ENCODE measurements at regions not wholly inside any gene's neighbourhood (a gene's known extent, or its start where the extent isn't known, plus 50 kb on each side); places are given as distances from the start of the nearest gene placed in this dataset.
"Not testable (repeated sequence)": the region's sequence is repeated elsewhere in the genome, so short reads cannot be mapped to it uniquely, and the experiment has no call there.

- Histone ChIP-seq H3K4me3 (ENCODE audit: low read length) (no peak overlapping the region), H4K20me1 (ENCODE audit: insufficient read depth, low read length) (no peaks in the 10 kb centered on the region), H3K4me2 (ENCODE audit: low read depth, low read length) (no peak overlapping the region), H3K79me2 (ENCODE audit: low read length) (no peaks in the 10 kb centered on the region), H3F3A (ENCODE audit: insufficient read depth, low read length) (no peaks in the 10 kb centered on the region), H2AFZ (ENCODE audit: low read length) (no peak overlapping the region), H3K4me1 (ENCODE audit: low read length) (0 out of 2 replicates have a peak, but pooled peaks cover 2% of the 10 kb centered on the region), H3K9ac (ENCODE audit: low read length) (no peak overlapping the region), H3K27ac (ENCODE audit: low read length) (no peak overlapping the region), H3K36me3 (replicated peaks; ENCODE audit: insufficient read depth, low read length) (no peaks in the 10 kb centered on the region), H3K9me2 (replicated peaks; ENCODE audit: insufficient read depth, low read length) (no peaks in the 10 kb centered on the region), H3K9me3 (replicated peaks; ENCODE audit: insufficient read depth, low read length) (no peaks in the 10 kb centered on the region), H3K27me3 (replicated peaks; ENCODE audit: insufficient read depth, low read length) (no peaks in the 10 kb centered on the region)
- DNase-seq: no peak
- TF ChIP-seq CTCF (IDR thresholded peaks at IDR 0.05; ENCODE audit: low read length) (no peak), EZH2phosphoT487 (IDR thresholded peaks at IDR 0.05; ENCODE audit: low read length) (no peak), EZH2 (optimal IDR thresholded peaks at IDR 0.05; ENCODE audit: low read depth, low read length) (no peak)
These were observed 165.1 kb upstream of the ATP2B1 start for GRCh38 chr12:89873745-89874144.

- H3K27me3 ChIP-seq (replicated peaks; ENCODE audit: insufficient read depth, low read length): no peaks in the 10 kb centered on the region
- no peaks in the 10 kb centered on the region for H3K36me3 ChIP-seq (replicated peaks; ENCODE audit: insufficient read depth, low read length)
- H3K9me3 ChIP-seq (replicated peaks; ENCODE audit: insufficient read depth, low read length): no peaks in the 10 kb centered on the region
- no peaks in the 10 kb centered on the region for H3K79me2 ChIP-seq (ENCODE audit: low read length)
- no peaks in the 10 kb centered on the region for H3K4me1 ChIP-seq (ENCODE audit: low read length)
- TF ChIP-seq CTCF (IDR thresholded peaks at IDR 0.05; ENCODE audit: low read length) (no peak), EZH2 (optimal IDR thresholded peaks at IDR 0.05; ENCODE audit: low read depth, low read length) (no peak), EZH2phosphoT487 (IDR thresholded peaks at IDR 0.05; ENCODE audit: low read length) (no peak)
- H3K9ac ChIP-seq (ENCODE audit: low read length): no peak overlapping the region
- no peak overlapping the region for H3K27ac ChIP-seq (ENCODE audit: low read length)
- DNase-seq: no peak
- no peak overlapping the region for H3K4me3 ChIP-seq (ENCODE audit: low read length)
- no peaks in the 10 kb centered on the region for H3F3A ChIP-seq (ENCODE audit: insufficient read depth, low read length)
- no peak overlapping the region for H3K4me2 ChIP-seq (ENCODE audit: low read depth, low read length)
- no peaks in the 10 kb centered on the region for H3K9me2 ChIP-seq (replicated peaks; ENCODE audit: insufficient read depth, low read length)
- no peaks in the 10 kb centered on the region for H4K20me1 ChIP-seq (ENCODE audit: insufficient read depth, low read length)
- no peak overlapping the region for H2AFZ ChIP-seq (ENCODE audit: low read length)
These were observed 164.4 kb upstream of the ATP2B1 start for GRCh38 chr12:89872922-89873630.

GRCh38 chr12:89870413-89871184 lies 162.0 kb upstream of the ATP2B1 start:
- no peak overlapping the region for H3K4me2 ChIP-seq (ENCODE audit: low read depth, low read length)
- DNase-seq: no peak
- no peak overlapping the region for H3K4me3 ChIP-seq (ENCODE audit: low read length)
- H3K36me3 ChIP-seq (replicated peaks; ENCODE audit: insufficient read depth, low read length): no peaks in the 10 kb centered on the region
- no peak overlapping the region for H2AFZ ChIP-seq (ENCODE audit: low read length)
- H3K9me3 ChIP-seq (replicated peaks; ENCODE audit: insufficient read depth, low read length): no peaks in the 10 kb centered on the region
- H3F3A ChIP-seq (ENCODE audit: insufficient read depth, low read length): no peaks in the 10 kb centered on the region
- no peak overlapping the region for H3K9ac ChIP-seq (ENCODE audit: low read length)
- H3K79me2 ChIP-seq (ENCODE audit: low read length): no peaks in the 10 kb centered on the region
- H3K27ac ChIP-seq (ENCODE audit: low read length): no peak overlapping the region
- no peaks in the 10 kb centered on the region for H3K4me1 ChIP-seq (ENCODE audit: low read length)
- no peaks in the 10 kb centered on the region for H3K27me3 ChIP-seq (replicated peaks; ENCODE audit: insufficient read depth, low read length)
- no peak for TF ChIP-seq EZH2 (optimal IDR thresholded peaks at IDR 0.05; ENCODE audit: low read depth, low read length)
- no peak for TF ChIP-seq EZH2phosphoT487 (IDR thresholded peaks at IDR 0.05; ENCODE audit: low read length)
- TF ChIP-seq CTCF (IDR thresholded peaks at IDR 0.05; ENCODE audit: low read length): no peak
- no peaks in the 10 kb centered on the region for H4K20me1 ChIP-seq (ENCODE audit: insufficient read depth, low read length)
- no peaks in the 10 kb centered on the region for H3K9me2 ChIP-seq (replicated peaks; ENCODE audit: insufficient read depth, low read length)

- DNase-seq; H2AFZ ChIP-seq (ENCODE audit: low read length); H3K4me3 ChIP-seq (ENCODE audit: low read length); H3F3A ChIP-seq (ENCODE audit: insufficient read depth, low read length); H3K9me3 ChIP-seq (replicated peaks; ENCODE audit: insufficient read depth, low read length); H3K27ac ChIP-seq (ENCODE audit: low read length); H3K79me2 ChIP-seq (ENCODE audit: low read length); H3K9ac ChIP-seq (ENCODE audit: low read length); H3K36me3 ChIP-seq (replicated peaks; ENCODE audit: insufficient read depth, low read length); H4K20me1 ChIP-seq (ENCODE audit: insufficient read depth, low read length); H3K4me2 ChIP-seq (ENCODE audit: low read depth, low read length); H3K9me2 ChIP-seq (replicated peaks; ENCODE audit: insufficient read depth, low read length); H3K27me3 ChIP-seq (replicated peaks; ENCODE audit: insufficient read depth, low read length): not testable (repeated sequence)
- H3K4me1 ChIP-seq (ENCODE audit: low read length): peaks cover 19% of the 10 kb centered on the region
These were observed 159.0 kb upstream of the ATP2B1 start for GRCh38 chr12:89867611-89868010.
